Large intestine (tissue), 3 donors: ENCODE measurements at regions not wholly inside any gene's neighbourhood (a gene's known extent, or its start where the extent isn't known, plus 50 kb on each side); places are given as distances from the start of the nearest gene placed in this dataset.
"Not testable (repeated sequence)": the region's sequence is repeated elsewhere in the genome, so short reads cannot be mapped to it uniquely, and the experiment has no call there.

Experiments
- DNase-seq, 2 donors: peaks; one replicate each; pipeline versions ENCODE4 v3.0.0 to v3.0.0-alpha.2; 2013
- H3K27ac ChIP-seq: one replicate; pipeline ENCODE4 v1.5.1; 2013; ENCODE audit warnings: low read length
- H3K27me3 ChIP-seq: 2 replicates; pipeline ENCODE4 v1.6.1; 2013; ENCODE audit warnings: low read length; ENCODE audit not compliant: control insufficient read depth, insufficient read depth
- H3K36me3 ChIP-seq: 2 replicates; pipeline ENCODE4 v1.6.1; 2013; ENCODE audit warnings: low read length; ENCODE audit not compliant: control insufficient read depth, insufficient read depth
- H3K4me1 ChIP-seq: one replicate; pipeline ENCODE4 v1.6.1; 2013; ENCODE audit warnings: low read length; ENCODE audit not compliant: control insufficient read depth, insufficient read depth
- H3K4me3 ChIP-seq: one replicate; pipeline ENCODE4 v1.5.1; 2013; ENCODE audit warnings: low read length
- H3K9me3 ChIP-seq: one replicate; pipeline ENCODE4 v1.6.1; 2013; ENCODE audit warnings: mild to moderate bottlenecking, low read depth, low read length, moderate library complexity; ENCODE audit not compliant: control insufficient read depth
- WGBS: methylation state at CpG from one replicate; pipeline ENCODE4 v1.1.5; 2013; ENCODE audit warnings: low lambda C conversion rate; ENCODE audit not compliant: insufficient coverage; 5-methylcytosine and 5-hydroxymethylcytosine counted together

- 87% methylated on average over 3 of the region's 5 CpGs for WGBS
- peaks cover 4% of the 10 kb centered on the region for H3K27me3 ChIP-seq
- H3K27ac ChIP-seq, result no peak overlapping the region
- no peak for DNase-seq
- H3K4me3 ChIP-seq, result no peak overlapping the region
- no peaks in the 10 kb centered on the region for H3K36me3 ChIP-seq
- H3K4me1 ChIP-seq, result no peaks in the 10 kb centered on the region
- H3K9me3 ChIP-seq, result no peaks in the 10 kb centered on the region
Measured at GRCh38 chr9:78122631-78123030, 91.0 kb upstream of the GNAQ start.

DNA sequence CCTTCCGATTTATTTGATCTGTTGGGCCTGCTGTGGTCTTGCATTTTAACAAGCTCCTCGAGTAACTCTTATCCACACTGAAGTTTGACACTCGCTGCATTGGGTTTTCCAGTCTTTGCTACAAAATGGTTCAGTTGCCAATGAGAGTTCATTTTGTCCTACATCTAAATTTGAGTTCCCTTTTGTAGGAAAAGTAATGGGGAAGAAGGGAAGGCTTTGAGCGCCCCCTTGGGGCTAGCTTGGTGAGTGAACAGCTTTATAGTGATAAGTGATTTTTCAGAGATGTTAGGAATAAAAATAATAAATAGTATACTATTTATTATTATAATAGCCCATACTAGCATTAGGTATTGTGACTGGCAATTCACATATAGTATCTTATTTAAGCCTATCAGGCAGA, 89.9 kb upstream of the GNAQ start:
- H3K27me3 ChIP-seq, result peaks cover 2% of the 10 kb centered on the region
- no peaks in the 10 kb centered on the region for H3K4me1 ChIP-seq
- no peaks in the 10 kb centered on the region for H3K36me3 ChIP-seq
- no peaks in the 10 kb centered on the region for H3K9me3 ChIP-seq
- no peak overlapping the region for H3K27ac ChIP-seq
- 20% methylated on average over 1 of the region's 4 CpGs for WGBS
- no peak overlapping the region for H3K4me3 ChIP-seq
- DNase-seq, result peak in 1 of 2 donors; percentile 20

- 100% methylated on average over 1 of the region's 2 CpGs for WGBS
- no peak overlapping the region for H3K27ac ChIP-seq
- no peaks in the 10 kb centered on the region for H3K27me3 ChIP-seq
- no peaks in the 10 kb centered on the region for H3K36me3 ChIP-seq
- no peaks in the 10 kb centered on the region for H3K4me1 ChIP-seq
- no peak for DNase-seq
- H3K4me3 ChIP-seq, result no peak overlapping the region
- H3K9me3 ChIP-seq, result no peaks in the 10 kb centered on the region
Measured at GRCh38 chr9:78118742-78119473, 87.3 kb upstream of the GNAQ start.

DNA sequence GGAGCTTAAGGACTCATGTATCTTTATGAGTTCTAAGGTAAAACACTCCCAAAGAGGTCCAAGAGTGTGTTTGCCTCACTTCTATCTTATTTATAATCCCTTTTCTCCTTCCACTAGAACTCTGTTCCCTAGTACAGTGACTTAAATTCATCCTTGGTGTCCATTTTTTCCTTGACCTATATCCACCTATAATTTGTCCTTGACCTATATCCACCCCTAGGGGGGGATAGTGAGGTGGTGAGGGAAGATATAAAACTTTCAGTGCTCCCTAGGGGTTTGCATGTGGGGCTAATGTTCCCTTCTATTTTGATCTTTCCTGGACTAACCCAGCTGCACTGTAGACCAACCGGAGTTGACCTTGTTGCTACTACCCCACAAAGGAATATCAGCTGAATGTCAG, 83.5 kb upstream of the GNAQ start:
- no peak for DNase-seq
- H3K27me3 ChIP-seq, result no peaks in the 10 kb centered on the region
- no peak overlapping the region for H3K4me3 ChIP-seq
- H3K9me3 ChIP-seq, result no peaks in the 10 kb centered on the region
- H3K27ac ChIP-seq, result no peak overlapping the region
- WGBS, result 100% methylated on average over 1 of the region's 1 CpG
- no peaks in the 10 kb centered on the region for H3K4me1 ChIP-seq
- no peaks in the 10 kb centered on the region for H3K36me3 ChIP-seq

- Histone ChIP-seq H3K4me1 (no peaks in the 10 kb centered on the region), H3K27ac (no peak overlapping the region), H3K9me3 (no peaks in the 10 kb centered on the region), H3K36me3 (no peaks in the 10 kb centered on the region), H3K4me3 (no peak overlapping the region), H3K27me3 (no peaks in the 10 kb centered on the region)
- WGBS, result 86% methylated on average over 1 of the region's 4 CpGs
- no peak for DNase-seq
Measured at GRCh38 chr9:78114581-78114980, 83.0 kb upstream of the GNAQ start.

GRCh38 chr9:78112406-78112805, 80.8 kb upstream of the GNAQ start:
- Histone ChIP-seq H3K36me3 (no peaks in the 10 kb centered on the region), H3K9me3 (no peaks in the 10 kb centered on the region), H3K4me3 (no peak overlapping the region), H3K27ac (no peak overlapping the region), H3K4me1 (no peaks in the 10 kb centered on the region), H3K27me3 (no peaks in the 10 kb centered on the region)
- WGBS, result 100% methylated on average over 1 of the region's 3 CpGs
- no peak for DNase-seq

DNA sequence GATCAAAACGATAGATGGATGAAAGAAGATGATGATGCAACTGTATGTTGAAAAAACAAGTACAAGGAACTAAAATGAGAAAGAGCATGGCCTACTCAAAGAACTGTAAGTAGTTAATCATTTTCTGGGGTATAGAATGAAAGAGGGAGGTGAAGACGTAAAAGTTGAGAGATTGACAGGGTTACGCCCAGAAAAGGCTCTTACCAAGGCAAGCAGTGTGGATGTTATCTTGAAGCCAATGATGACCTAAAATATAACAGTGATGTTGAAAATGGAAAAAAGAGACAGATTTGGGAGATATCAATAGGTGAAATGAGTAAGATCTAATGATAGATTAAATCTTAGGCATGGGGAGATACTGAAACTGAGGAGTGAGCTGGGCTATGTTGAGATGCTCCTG, 80.4 kb upstream of the GNAQ start:
- Histone ChIP-seq H3K9me3 (no peaks in the 10 kb centered on the region), H3K27ac (no peak overlapping the region), H3K36me3 (no peaks in the 10 kb centered on the region), H3K4me3 (no peak overlapping the region), H3K27me3 (no peaks in the 10 kb centered on the region), H3K4me1 (no peaks in the 10 kb centered on the region)
- no peak for DNase-seq
- WGBS, result 87% methylated on average over 3 of the region's 3 CpGs

DNA sequence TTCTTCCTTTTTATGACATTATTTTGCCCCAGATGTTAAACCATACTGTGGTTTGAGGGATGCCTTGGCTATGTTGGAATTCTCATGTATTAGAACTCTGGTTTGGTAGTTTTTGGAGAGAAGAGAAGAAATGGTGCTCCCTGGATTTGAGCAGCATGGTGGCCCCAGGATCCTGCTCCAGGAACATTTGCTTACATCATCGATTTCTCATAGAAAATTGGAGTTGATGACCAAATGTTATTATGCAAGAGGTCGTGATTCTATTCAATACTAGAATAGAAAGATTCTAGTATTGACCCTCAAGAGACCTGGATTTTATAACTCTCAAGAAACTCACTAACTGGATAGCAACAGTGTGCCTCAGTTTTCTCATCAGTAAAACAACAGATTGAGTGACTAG, 77.5 kb upstream of the GNAQ start:
- Histone ChIP-seq H3K9me3 (no peaks in the 10 kb centered on the region), H3K27ac (no peak overlapping the region), H3K27me3 (no peaks in the 10 kb centered on the region), H3K36me3 (no peaks in the 10 kb centered on the region), H3K4me3 (no peak overlapping the region), H3K4me1 (no peaks in the 10 kb centered on the region)
- 60% methylated on average over 1 of the region's 2 CpGs for WGBS
- DNase-seq, result no peak

GRCh38 chr9:78106586-78106985, 75.0 kb upstream of the GNAQ start:
- not testable (repeated sequence) for DNase-seq, H3K4me3 ChIP-seq, H3K9me3 ChIP-seq, H3K4me1 ChIP-seq, H3K36me3 ChIP-seq, H3K27me3 ChIP-seq, H3K27ac ChIP-seq
- 60% methylated on average over 1 of the region's 8 CpGs for WGBS

- Histone ChIP-seq H3K4me3 (no peak overlapping the region), H3K27ac (no peak overlapping the region)
- WGBS, result 90% methylated on average over 3 of the region's 6 CpGs
Measured at GRCh38 chr9:78103971-78104433, 72.4 kb upstream of the GNAQ start.

DNA sequence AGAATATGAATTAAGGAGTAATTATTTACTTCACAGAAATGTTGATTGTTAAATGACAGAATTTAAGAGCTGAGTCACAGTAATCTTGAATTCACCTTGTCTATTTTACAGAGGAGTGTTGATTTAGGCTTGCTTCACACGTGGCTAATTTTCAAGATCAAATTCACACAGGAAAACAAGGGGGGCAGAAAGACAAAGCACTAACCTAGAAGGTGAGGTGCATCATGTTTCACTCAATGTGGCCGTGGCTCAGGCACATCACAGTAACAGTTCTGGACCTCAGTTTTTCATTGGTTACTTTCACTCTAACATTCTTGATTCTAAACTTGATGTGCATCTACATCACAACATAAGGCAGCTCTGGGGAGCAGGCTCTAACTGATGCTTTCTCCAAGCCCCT, 69.6 kb upstream of the GNAQ start:
- WGBS, result no CpG with 5 or more reads among the region's 2 CpGs
- Histone ChIP-seq H3K4me3 (no peak overlapping the region), H3K27ac (no peak overlapping the region), H3K36me3 (no peaks in the 10 kb centered on the region), H3K9me3 (no peaks in the 10 kb centered on the region), H3K4me1 (no peaks in the 10 kb centered on the region), H3K27me3 (no peaks in the 10 kb centered on the region)
- DNase-seq, result no peak

More at GRCh38 chr9:78103971-78104433, 72.4 kb upstream of the GNAQ start:
- no peaks in the 10 kb centered on the region for H3K27me3 ChIP-seq
- H3K9me3 ChIP-seq, result no peaks in the 10 kb centered on the region
- peak in 1 of 2 donors; percentile 8 for DNase-seq
- no peaks in the 10 kb centered on the region for H3K36me3 ChIP-seq
- no peaks in the 10 kb centered on the region for H3K4me1 ChIP-seq
